Hepatocyte (in vitro differentiated cells): ENCODE measurements at regions not wholly inside any gene's neighbourhood (a gene's known extent, or its start where the extent isn't known, plus 50 kb on each side); places are given as distances from the start of the nearest gene placed in this dataset.

Experiments
- EZH2phosphoT487 ChIP-seq: fragments of 200-600 bp; sonication (generic); IDR thresholded peaks from one replicate; pipeline ENCODE4 v1.6.1; 2018; ENCODE audit warnings: antibody characterized with exemption, mild to moderate bottlenecking, low read depth, moderate library complexity; ENCODE audit not compliant: unreplicated experiment, severe bottlenecking
- TF ChIP-seq, protein P1 (sequence below): fragments of 200-600 bp; sonication (generic); IDR thresholded peaks from 2 replicates; pipeline ENCODE4 v1.5.1; 2016; ENCODE audit warnings: antibody characterized with exemption, mild to moderate bottlenecking; ENCODE audit not compliant: poor library complexity

DNA sequence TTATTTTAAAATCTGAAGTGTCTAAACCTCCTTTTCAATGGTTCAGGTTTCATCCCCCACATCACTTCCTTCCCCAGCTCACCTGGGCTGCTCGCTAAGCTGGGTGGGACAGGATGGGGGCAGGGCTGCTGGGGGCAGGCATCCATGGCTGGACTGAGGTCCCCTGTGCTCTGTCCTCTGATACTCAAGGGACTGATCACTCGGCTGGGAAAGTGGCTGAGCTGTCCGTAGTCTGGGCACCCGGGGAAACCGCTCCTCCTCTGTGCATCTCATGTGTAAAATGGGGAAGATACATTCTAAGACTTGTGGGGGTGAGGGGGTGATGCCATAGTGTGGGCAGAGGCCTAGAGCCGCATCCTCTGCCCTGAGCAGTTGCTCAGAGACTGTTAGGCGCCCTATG is 411.2 kb downstream of the MATN1 start:
- no peak for TF ChIP-seq EZH2phosphoT487
- TF ChIP-seq, protein P1, sequence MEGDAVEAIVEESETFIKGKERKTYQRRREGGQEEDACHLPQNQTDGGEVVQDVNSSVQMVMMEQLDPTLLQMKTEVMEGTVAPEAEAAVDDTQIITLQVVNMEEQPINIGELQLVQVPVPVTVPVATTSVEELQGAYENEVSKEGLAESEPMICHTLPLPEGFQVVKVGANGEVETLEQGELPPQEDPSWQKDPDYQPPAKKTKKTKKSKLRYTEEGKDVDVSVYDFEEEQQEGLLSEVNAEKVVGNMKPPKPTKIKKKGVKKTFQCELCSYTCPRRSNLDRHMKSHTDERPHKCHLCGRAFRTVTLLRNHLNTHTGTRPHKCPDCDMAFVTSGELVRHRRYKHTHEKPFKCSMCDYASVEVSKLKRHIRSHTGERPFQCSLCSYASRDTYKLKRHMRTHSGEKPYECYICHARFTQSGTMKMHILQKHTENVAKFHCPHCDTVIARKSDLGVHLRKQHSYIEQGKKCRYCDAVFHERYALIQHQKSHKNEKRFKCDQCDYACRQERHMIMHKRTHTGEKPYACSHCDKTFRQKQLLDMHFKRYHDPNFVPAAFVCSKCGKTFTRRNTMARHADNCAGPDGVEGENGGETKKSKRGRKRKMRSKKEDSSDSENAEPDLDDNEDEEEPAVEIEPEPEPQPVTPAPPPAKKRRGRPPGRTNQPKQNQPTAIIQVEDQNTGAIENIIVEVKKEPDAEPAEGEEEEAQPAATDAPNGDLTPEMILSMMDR, result no peak
